Fibroblast of pulmonary artery (primary cell): ENCODE measurements at regions not wholly inside any gene's neighbourhood (a gene's known extent, or its start where the extent isn't known, plus 50 kb on each side); places are given as distances from the start of the nearest gene placed in this dataset.

Source experiments
- DNase-seq: peaks from one replicate; pipeline ENCODE4 v3.0.0-alpha.2; 2010; ENCODE audit warnings: low read depth
- H3K4me3 ChIP-seq: replicated peaks from 2 replicates; pipeline ENCODE4 v1.5.1; 2011; ENCODE audit warnings: low read depth, mild to moderate bottlenecking, control low read depth, low read length, moderate library complexity
- CTCF ChIP-seq: IDR thresholded peaks from 2 replicates; pipeline ENCODE4 v1.5.1; 2011; ENCODE audit warnings: mild to moderate bottlenecking, control low read depth, low read length, inconsistent platforms; ENCODE audit errors: missing control alignments

- TF ChIP-seq CTCF: no peak
- H3K4me3 ChIP-seq: no peak overlapping the region
- DNase-seq: peak; percentile 0
Observed at GRCh38 chr13:82147526-82147925, 1734.7 kb downstream of the SLITRK1 start.

GRCh38 chr13:82136880-82137279 is 1745.4 kb downstream of the SLITRK1 start:
- TF ChIP-seq CTCF: no peak
- DNase-seq: no peak

GRCh38 chr13:82129281-82129680 is 1753.0 kb downstream of the SLITRK1 start:
- no peak for TF ChIP-seq CTCF
- DNase-seq: no peak
- H3K4me3 ChIP-seq: no peak overlapping the region

More at GRCh38 chr13:82136880-82137279, 1745.4 kb downstream of the SLITRK1 start:
- H3K4me3 ChIP-seq: no peak overlapping the region

- DNase-seq: no peak
- H3K4me3 ChIP-seq: no peak overlapping the region
- TF ChIP-seq CTCF: no peak
Observed at GRCh38 chr13:82118589-82118988, 1763.7 kb downstream of the SLITRK1 start.

GRCh38 chr13:82116422-82116989 is 1765.8 kb downstream of the SLITRK1 start:
- DNase-seq: no peak
- H3K4me3 ChIP-seq: no peak overlapping the region
- no peak for TF ChIP-seq CTCF

GRCh38 chr13:82115391-82115790 is 1766.9 kb downstream of the SLITRK1 start:
- H3K4me3 ChIP-seq: no peak overlapping the region
- no peak for TF ChIP-seq CTCF
- DNase-seq: no peak

GRCh38 chr13:82096256-82096655 is 1755.3 kb upstream of the SPRY2 start:
- TF ChIP-seq CTCF: no peak
- H3K4me3 ChIP-seq: no peak overlapping the region
- DNase-seq: no peak
